ENCODE measurements at regions not wholly inside any gene's neighbourhood (a gene's known extent, or its start where the extent isn't known, plus 50 kb on each side); places are given as distances from the start of the nearest gene placed in this dataset.
"Not testable (repeated sequence)": the region's sequence is repeated elsewhere in the genome, so short reads cannot be mapped to it uniquely, and the experiment has no call there.

DNA sequence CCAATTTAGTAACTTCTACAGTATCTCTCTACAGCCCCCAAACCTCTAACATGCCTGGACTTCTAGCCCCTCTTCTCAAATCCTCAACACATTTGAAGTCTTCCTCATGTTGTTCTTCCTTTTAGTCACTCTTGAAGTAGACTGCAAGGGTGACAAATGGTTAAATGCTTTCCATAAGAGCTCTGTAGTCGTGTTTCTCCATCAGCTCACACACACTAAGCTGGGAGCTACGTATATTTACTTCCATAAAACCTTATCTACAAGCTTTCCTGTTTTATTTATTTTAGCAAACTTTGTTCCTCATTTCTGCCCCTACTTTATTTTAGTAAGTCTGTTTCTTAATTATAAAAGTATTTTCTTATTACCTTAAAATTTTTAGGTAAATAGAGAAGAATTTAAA lies 49.9 kb upstream of the NOTCH2NLA start:
- not testable (repeated sequence) for H2BK15ac ChIP-seq (ENCODE audit: low read depth, low read length)
- WGBS (ENCODE audit: extremely low coverage, insufficient read length, low lambda C conversion rate), result no CpG with 5 or more reads among the region's 2 CpGs

More for the DNA sequence above, 49.9 kb upstream of the NOTCH2NLA start:
- not testable (repeated sequence) for H3K18ac ChIP-seq (ENCODE audit: insufficient read length, low read depth, low read length); H3K4me2 ChIP-seq (ENCODE audit: insufficient read depth, insufficient read length, low read length); H3T11ph ChIP-seq (ENCODE audit: low read length); H3K27me3 ChIP-seq (ENCODE audit: insufficient read depth, low read length); H3K23ac ChIP-seq (ENCODE audit: insufficient read length, low read depth, low read length); H3K36me3 Mint-ChIP-seq (ENCODE audit: insufficient read depth in 1 of 3, low read depth in 3 of 3); H3K9me3 ChIP-seq (ENCODE audit: control insufficient read depth, low read depth, low read length); H2AFZ ChIP-seq (ENCODE audit: low read length); H3K79me1 ChIP-seq (ENCODE audit: insufficient read depth, low read depth, low read length, poor library complexity, severe bottlenecking); H3K14ac ChIP-seq (ENCODE audit: insufficient read depth, low read length); DNase-seq; H3K23me2 ChIP-seq (ENCODE audit: insufficient read length, low read depth, low read length, poor library complexity, severe bottlenecking); H2BK20ac ChIP-seq (ENCODE audit: low read depth, low read length, poor library complexity, severe bottlenecking); H3K4me1 ChIP-seq (ENCODE audit: insufficient read depth, low read length); H4K91ac ChIP-seq (ENCODE audit: insufficient read length, low read depth, low read length); H3K9ac ChIP-seq (ENCODE audit: extremely low read depth, insufficient read length, low read length); H3K27ac ChIP-seq (ENCODE audit: insufficient read length, low read depth, low read length); H3K4ac ChIP-seq (ENCODE audit: low read depth, low read length); H3K9me3 Mint-ChIP-seq; H4K20me1 ChIP-seq (ENCODE audit: control insufficient read depth, insufficient read depth, insufficient read length); H4K8ac ChIP-seq (replicated peaks; ENCODE audit: insufficient read length, low read depth, low read length); H4K5ac ChIP-seq (ENCODE audit: insufficient read length, low read depth, low read length); H3K27ac Mint-ChIP-seq; H2BK120ac ChIP-seq (ENCODE audit: low read depth, low read length, poor library complexity, severe bottlenecking); H3K27me3 Mint-ChIP-seq (ENCODE audit: low read depth); H3K4me1 Mint-ChIP-seq; H3K4me3 Mint-ChIP-seq; H3K79me2 ChIP-seq (ENCODE audit: insufficient read depth, low read length); H2AK5ac ChIP-seq (ENCODE audit: insufficient read length, low read length); H2BK5ac ChIP-seq (ENCODE audit: insufficient read length, low read length); H2BK12ac ChIP-seq (ENCODE audit: insufficient read length, low read depth, low read length); H3K56ac ChIP-seq (ENCODE audit: insufficient read length, low read depth, low read length)
